K562 (cell line): ENCODE measurements at regions not wholly inside any gene's neighbourhood (a gene's known extent, or its start where the extent isn't known, plus 50 kb on each side); places are given as distances from the start of the nearest gene placed in this dataset.

Experiments
- ATAC-seq: fragments of 200-7000 bp; cut with Tn5 transposase; 3 replicates; pipeline ENCODE4 v1.9.1; 2020; ENCODE audit warnings: moderate library complexity
- BruUV-seq: library from RNA; stranded (reverse); fragments of 400-500 nt; replicated peaks from 2 replicates; lab custom pipeline; 2021; lab: Mats Ljungman, UMichigan
- CTCF ChIA-PET: fragments of 300-600 bp; formaldehyde crosslinking; extraction: SDS; loops from one replicate; lab custom pipeline; 2021; ENCODE audit warnings: low intra/inter-chr PET ratio; lab: Yijun Ruan, JAX
- POLR2A ChIA-PET: fragments of 300-600, 350-650 bp; sonication (Branson Sonifier 250); formaldehyde crosslinking; extraction: SDS; loops from one replicate; lab custom pipeline; 2021; ENCODE audit warnings: antibody characterized with exemption, inconsistent platforms; lab: Yijun Ruan, JAX
- DNase-seq, 4 experiments: peaks; one replicate each; pipeline versions ENCODE4 v3.0.0 to v3.0.0-alpha.2; 2011 to 2018; ENCODE audit warnings: low spot score in 3 of 4, mixed read lengths in 3 of 4; ENCODE audit errors: extremely low read depth in 1 of 4
- FAIRE-seq: peaks from 2 replicates; lab custom pipeline; 2011; peaks lifted over from hg19 to GRCh38; lab: Jason Lieb, UNC
- H2AFZ ChIP-seq: 2 replicates; pipeline ENCODE4 v1.6.0; 2011; ENCODE audit warnings: low read depth, low read length, control low read depth, inconsistent platforms
- H3K27ac ChIP-seq: fragments of 200-600 bp; 3 replicates; pipeline ENCODE4 v1.8.0; 2011; ENCODE audit warnings: low read depth, mild to moderate bottlenecking, control low read depth, inconsistent platforms, low read length, moderate library complexity, mixed read lengths; ENCODE audit errors: extremely low read depth
- H3K27me3 ChIP-seq, 2 experiments: fragments of 300-600 bp in 1 of 2; 2 replicates in 1 of 2; 3 replicates in 1 of 2; pipeline versions ENCODE4 v1.6.0 to v1.8.0; 2011; ENCODE audit warnings: inconsistent platforms in 2 of 2, low read length in 2 of 2, mild to moderate bottlenecking in 1 of 2, mixed read lengths in 1 of 2, moderate library complexity in 1 of 2; ENCODE audit not compliant: control insufficient read depth in 2 of 2, insufficient read depth in 2 of 2
- H3K36me3 ChIP-seq: fragments of 300-600 bp; 3 replicates; pipeline ENCODE4 v1.8.0; 2011; ENCODE audit warnings: mild to moderate bottlenecking, low read length, inconsistent platforms; ENCODE audit not compliant: control insufficient read depth, insufficient read depth
- H3K4me1 ChIP-seq, 2 experiments: fragments of 200-600 bp in 1 of 2; replicated peaks in 1 of 2; 2 replicates in 1 of 2; 3 replicates in 1 of 2; pipeline versions ENCODE4 v1.5.1 to v1.8.0; 2011; ENCODE audit warnings: inconsistent platforms in 2 of 2, low read length in 2 of 2, mild to moderate bottlenecking in 1 of 2, mixed read lengths in 1 of 2, moderate library complexity in 1 of 2; ENCODE audit not compliant: control insufficient read depth in 2 of 2, insufficient read depth in 2 of 2
- H3K4me2 ChIP-seq: 2 replicates; pipeline ENCODE4 v1.6.1; 2011; ENCODE audit warnings: low read length, control low read depth, inconsistent platforms, mixed read lengths; ENCODE audit not compliant: insufficient read depth
- H3K4me3 ChIP-seq: fragments of 200-600 bp; sonication (generic), shearing (Covaris generic); 2 replicates; pipeline ENCODE4 v1.5.1; 2016; ENCODE audit warnings: control low read depth, inconsistent platforms
- H3K79me2 ChIP-seq: fragments of 200-600 bp; 3 replicates; pipeline ENCODE4 v1.8.0; 2011; ENCODE audit warnings: low read length, inconsistent platforms; ENCODE audit not compliant: control insufficient read depth, insufficient read depth
- H3K9ac ChIP-seq, 2 experiments: 2 replicates each; pipeline versions ENCODE4 v1.6.0 to v1.6.1; 2011; ENCODE audit warnings: low read depth in 2 of 2, low read length in 2 of 2, control low read depth in 1 of 2, inconsistent platforms in 1 of 2, mild to moderate bottlenecking in 1 of 2, mixed read lengths in 1 of 2; ENCODE audit not compliant: insufficient read depth in 1 of 2
- H3K9me1 ChIP-seq: one replicate; pipeline ENCODE4 v1.6.0; 2011; ENCODE audit warnings: inconsistent platforms, mild to moderate bottlenecking, low read length, moderate library complexity; ENCODE audit not compliant: control insufficient read depth, insufficient read depth
- H3K9me3 ChIP-seq: replicated peaks from 2 replicates; pipeline ENCODE4 v1.5.1; 2011; ENCODE audit warnings: low read depth, low read length, inconsistent platforms; ENCODE audit not compliant: control insufficient read depth, insufficient read depth
- H4K20me1 ChIP-seq: replicated peaks from 2 replicates; pipeline ENCODE4 v1.6.1; 2011; ENCODE audit warnings: low read length, inconsistent platforms, mixed read lengths; ENCODE audit not compliant: control insufficient read depth, insufficient read depth
- GTF2F1 ChIP-seq: IDR thresholded peaks from 2 replicates; pipeline ENCODE4 v1.6.1; 2011; ENCODE audit warnings: low read depth, low read length, improper control_type of control experiment
- HDAC2 ChIP-seq: fragments of 450-650 bp; IDR thresholded peaks from 2 replicates; pipeline ENCODE4 v1.6.1; 2016; ENCODE audit warnings: mild to moderate bottlenecking
- HDGF ChIP-seq: fragments of 450-650 bp; IDR thresholded peaks from 2 replicates; pipeline ENCODE4 v1.6.1; 2016
- MCM5 ChIP-seq: fragments of 450-650 bp; IDR thresholded peaks from 2 replicates; pipeline ENCODE4 v1.6.1; 2016; ENCODE audit warnings: low read depth
- NR4A1 ChIP-seq, 2 experiments: fragments of 250-450 bp in 1 of 2; fragments of 450-650 bp in 1 of 2; sonication (Bioruptor Pico) in 1 of 2; IDR thresholded peaks; 2 replicates each; pipeline versions ENCODE4 v1.4.0 to v1.6.1; 2016 to 2020; ENCODE audit warnings: mild to moderate bottlenecking in 2 of 2, missing compliant biosample characterization in 1 of 2, missing genetic modification characterization in 1 of 2, moderate library complexity in 1 of 2
- PKNOX1 ChIP-seq: fragments of 450-650 bp; IDR thresholded peaks from 2 replicates; pipeline ENCODE4 v1.6.1; 2016
- RAD21 ChIP-seq, 2 experiments: fragments of 250-450 bp in 1 of 2; fragments of 450-650 bp in 1 of 2; sonication (Bioruptor Pico) in 1 of 2; formaldehyde crosslinking in 1 of 2; IDR thresholded peaks in 1 of 2; conservative IDR thresholded peaks in 1 of 2; 2 replicates each; pipeline versions ENCODE4 v1.4.0 to v1.8.0; 2020 to 2022; ENCODE audit warnings: mild to moderate bottlenecking in 2 of 2, moderate library complexity in 1 of 2
- SMAD3 ChIP-seq: fragments of 450-650 bp; formaldehyde crosslinking; conservative IDR thresholded peaks from 2 replicates; pipeline ENCODE4 v1.4.0; 2020; ENCODE audit warnings: mild to moderate bottlenecking
- SMARCA4 ChIP-seq: fragments of 450-650 bp; IDR thresholded peaks from 2 replicates; pipeline ENCODE4 v1.6.1; 2016
- SREBF2 ChIP-seq: sonication (generic); formaldehyde crosslinking; IDR thresholded peaks from 2 replicates; pipeline ENCODE4 v1.4.0; 2020; ENCODE audit warnings: mild to moderate bottlenecking, missing genetic modification reagents
- STAG1 ChIP-seq: sonication (generic); formaldehyde crosslinking; IDR thresholded peaks from 2 replicates; pipeline ENCODE4 v1.5.0; 2020; ENCODE audit warnings: missing genetic modification reagents, borderline replicate concordance
- STAT5A ChIP-seq: IDR thresholded peaks from 2 replicates; pipeline ENCODE4 v1.6.1; 2012; ENCODE audit warnings: low read length, inconsistent platforms, borderline replicate concordance
- ZNF184 ChIP-seq: sonication (generic); formaldehyde crosslinking; IDR thresholded peaks from 2 replicates; pipeline ENCODE4 v1.5.0; 2020; ENCODE audit warnings: missing genetic modification reagents
- ZNF3 ChIP-seq: fragments of 250-450 bp; sonication (Bioruptor Pico); IDR thresholded peaks from 2 replicates; pipeline ENCODE4 v1.5.0; 2021; ENCODE audit warnings: mild to moderate bottlenecking, moderate library complexity
- ZNF347 ChIP-seq: fragments of 450-650 bp; formaldehyde crosslinking; IDR thresholded peaks from 2 replicates; pipeline ENCODE4 v1.4.0; 2020; ENCODE audit warnings: low read depth, mild to moderate bottlenecking, moderate library complexity
- WGBS: fragments of 100-300 bp; shearing (Covaris generic); methylation state at CpG from one replicate; pipeline ENCODE4 v1.1.6; 2016; ENCODE audit warnings: low coverage, mixed read lengths; ENCODE audit not compliant: insufficient coverage; ENCODE audit errors: missing lambda C conversion rate; 5-methylcytosine and 5-hydroxymethylcytosine counted together
- in situ Hi-C: fragments of 300-500 bp; cut with MboI; formaldehyde crosslinking; loops from 4 replicates; pipeline ENCODE4 v1.15.0; 2018; ENCODE audit warnings: inconsistent platforms, mixed read lengths
- intact Hi-C: fragments of 100-400 bp; cut with micrococcal nuclease; formaldehyde crosslinking; loops from 2 replicates; pipeline ENCODE4 v1.14.2; 2022

- Histone ChIP-seq H3K4me2 (no peak overlapping the region), H3K4me3 (no peak overlapping the region), H4K20me1 (peaks cover 4% of the 10 kb centered on the region; the same call in 1 of the 2 replicates), H3K27me3 (peaks cover 26 to 35% of the 10 kb centered on the region in 2 experiments), H3K79me2 (no peaks in the 10 kb centered on the region), H3K27ac (no peak overlapping the region), H3K9ac (no peak overlapping the region), H3K9me1 (no peaks in the 10 kb centered on the region), H2AFZ (no peak overlapping the region), H3K4me1 (peaks cover 0 to 7% of the 10 kb centered on the region in 2 experiments; a peak in 2 of 5 replicates), H3K9me3 (no peaks in the 10 kb centered on the region; the same call in 1 of the 2 replicates)
- CTCF ChIA-PET = no interaction called here
- FAIRE-seq (no peak), ATAC-seq (no peak), DNase-seq (no peak)
- WGBS = 0% methylated on average over 3 of the region's 3 CpGs
- intact Hi-C loops = no loop called here
- POLR2A ChIA-PET = no interaction called here
- no TSS peak for BruUV-seq
- in situ Hi-C loops = no loop called here
- TF ChIP-seq RAD21 (CRISPR knock-in tag; conservative IDR thresholded peaks at IDR 0.05 in 1 of 2, IDR thresholded peaks at IDR 0.05 in 1 of 2) (no peak), SREBF2 (CRISPR knock-in tag) (no peak), SMAD3 (no peak), SMARCA4 (no peak), STAT5A (no peak), ZNF347 (CRISPR knock-in tag) (no peak), MCM5 (no peak), NR4A1 (CRISPR knock-in tag; IDR thresholded peaks at IDR 0.05) (no peak), NR4A1 (tag; IDR thresholded peaks at IDR 0.05) (no peak), STAG1 (CRISPR knock-in tag) (no peak), GTF2F1 (no peak), HDGF (no peak), HDAC2 (no peak), ZNF3 (CRISPR knock-in tag) (no peak), PKNOX1 (no peak), ZNF184 (CRISPR knock-in tag) (no peak)
- TF ChIP-seq, all 486 proteins: peak for 0
- no peaks in the 10 kb centered on the region for H3K36me3 ChIP-seq
Measured at GRCh38 chr2:172168917-172169346, 66.2 kb upstream of the DLX2 start.
